Spleen (tissue), 7 donors: ENCODE measurements at regions not wholly inside any gene's neighbourhood (a gene's known extent, or its start where the extent isn't known, plus 50 kb on each side); places are given as distances from the start of the nearest gene placed in this dataset.

ENCODE experiments used
- CTCF ChIP-seq, 11 experiments: fragments of 200-600 bp in 7 of 11; fragments of 450-650 bp in 4 of 11; sonication (generic) in 4 of 11; IDR thresholded peaks in 8 of 11; conservative IDR thresholded peaks in 3 of 11; 1 replicate in 7 of 11; 2 replicates in 4 of 11; pipeline versions ENCODE4 v1.4.0 to v1.8.0; 2016 to 2021; ENCODE audit warnings: antibody characterized with exemption in 11 of 11, inconsistent platforms in 4 of 11, mild to moderate bottlenecking in 1 of 11
- POLR2A ChIP-seq, 3 donors: fragments of 450-650 bp; IDR thresholded peaks; one replicate each; pipeline ENCODE4 v1.5.1; 2017; ENCODE audit warnings: antibody characterized with exemption in 3 of 3, mild to moderate bottlenecking in 1 of 3
- POLR2AphosphoS5 ChIP-seq, 3 donors: sonication (generic); formaldehyde crosslinking; IDR thresholded peaks; one replicate each; pipeline ENCODE4 v1.5.1; 2017; ENCODE audit warnings: antibody characterized with exemption in 3 of 3
- donor health status: DM: no; HTN: no; CAD: no; lungs with moderate emphysema.
- donor health status: DM: no; HTN: no; CAD: no.
- donor health status: DM: no; HTN: no; CAD: no.

GRCh38 chr6:149130090-149130489, 187.4 kb upstream of the TAB2 start:
- no peak for TF ChIP-seq POLR2A (IDR thresholded peaks at IDR 0.05)
- TF ChIP-seq CTCF (IDR thresholded peaks at IDR 0.05 in 8 of 11, conservative IDR thresholded peaks at IDR 0.05 in 3 of 11) = no peak
- no peak for TF ChIP-seq POLR2AphosphoS5 (IDR thresholded peaks at IDR 0.05)
